ENCODE measurements at regions not wholly inside any gene's neighbourhood (a gene's known extent, or its start where the extent isn't known, plus 50 kb on each side); places are given as distances from the start of the nearest gene placed in this dataset.

DNA sequence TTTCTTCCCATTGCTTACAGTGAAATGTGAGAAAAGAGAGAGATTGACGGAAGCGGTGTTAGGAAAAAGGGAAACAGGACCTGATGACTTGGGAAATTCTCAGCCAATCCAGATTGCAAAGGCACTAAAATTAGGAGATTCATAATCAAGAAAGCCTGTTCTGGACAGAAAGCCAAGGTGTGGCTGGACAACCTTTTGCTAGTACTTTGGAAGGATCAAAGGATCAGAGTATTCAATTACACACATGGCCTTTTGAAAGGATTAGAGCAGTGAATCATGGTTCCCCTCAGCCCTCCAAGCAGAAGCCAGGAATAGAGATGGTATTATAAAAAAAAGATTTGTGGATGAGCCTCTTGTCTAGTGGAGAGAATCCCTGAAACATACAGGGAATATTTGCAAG is 669.8 kb upstream of the ADAMTS5 start:
- ChIA-PET POLR2A (no interaction called here), CTCF (no interaction called here)
- Histone ChIP-seq H3K9me3 (ENCODE audit: control insufficient read depth, insufficient read depth, low read depth, low read length) (no peaks in the 10 kb centered on the region), H3K27me3 (ENCODE audit: control insufficient read depth, insufficient read depth, low read length) (no peaks in the 10 kb centered on the region), H3K27ac (ENCODE audit: low read length) (no peak overlapping the region), H3K4me3 (ENCODE audit: low read depth in 2 of 2, low read length in 2 of 2) (no peak overlapping the region), H3K36me3 (ENCODE audit: control insufficient read depth, insufficient read depth, low read length) (no peaks in the 10 kb centered on the region), H3K4me1 (ENCODE audit: control insufficient read depth, insufficient read depth, low read length) (no peaks in the 10 kb centered on the region)
- no peak for ATAC-seq
- no TSS peak for BruUV-seq (replicated peaks)
- no peak for DNase-seq (ENCODE audit: low read depth, low spot score)
- TF ChIP-seq, protein P1, sequence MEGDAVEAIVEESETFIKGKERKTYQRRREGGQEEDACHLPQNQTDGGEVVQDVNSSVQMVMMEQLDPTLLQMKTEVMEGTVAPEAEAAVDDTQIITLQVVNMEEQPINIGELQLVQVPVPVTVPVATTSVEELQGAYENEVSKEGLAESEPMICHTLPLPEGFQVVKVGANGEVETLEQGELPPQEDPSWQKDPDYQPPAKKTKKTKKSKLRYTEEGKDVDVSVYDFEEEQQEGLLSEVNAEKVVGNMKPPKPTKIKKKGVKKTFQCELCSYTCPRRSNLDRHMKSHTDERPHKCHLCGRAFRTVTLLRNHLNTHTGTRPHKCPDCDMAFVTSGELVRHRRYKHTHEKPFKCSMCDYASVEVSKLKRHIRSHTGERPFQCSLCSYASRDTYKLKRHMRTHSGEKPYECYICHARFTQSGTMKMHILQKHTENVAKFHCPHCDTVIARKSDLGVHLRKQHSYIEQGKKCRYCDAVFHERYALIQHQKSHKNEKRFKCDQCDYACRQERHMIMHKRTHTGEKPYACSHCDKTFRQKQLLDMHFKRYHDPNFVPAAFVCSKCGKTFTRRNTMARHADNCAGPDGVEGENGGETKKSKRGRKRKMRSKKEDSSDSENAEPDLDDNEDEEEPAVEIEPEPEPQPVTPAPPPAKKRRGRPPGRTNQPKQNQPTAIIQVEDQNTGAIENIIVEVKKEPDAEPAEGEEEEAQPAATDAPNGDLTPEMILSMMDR (IDR thresholded peaks at IDR 0.05) = no peak
- TF ChIP-seq, protein P2, sequence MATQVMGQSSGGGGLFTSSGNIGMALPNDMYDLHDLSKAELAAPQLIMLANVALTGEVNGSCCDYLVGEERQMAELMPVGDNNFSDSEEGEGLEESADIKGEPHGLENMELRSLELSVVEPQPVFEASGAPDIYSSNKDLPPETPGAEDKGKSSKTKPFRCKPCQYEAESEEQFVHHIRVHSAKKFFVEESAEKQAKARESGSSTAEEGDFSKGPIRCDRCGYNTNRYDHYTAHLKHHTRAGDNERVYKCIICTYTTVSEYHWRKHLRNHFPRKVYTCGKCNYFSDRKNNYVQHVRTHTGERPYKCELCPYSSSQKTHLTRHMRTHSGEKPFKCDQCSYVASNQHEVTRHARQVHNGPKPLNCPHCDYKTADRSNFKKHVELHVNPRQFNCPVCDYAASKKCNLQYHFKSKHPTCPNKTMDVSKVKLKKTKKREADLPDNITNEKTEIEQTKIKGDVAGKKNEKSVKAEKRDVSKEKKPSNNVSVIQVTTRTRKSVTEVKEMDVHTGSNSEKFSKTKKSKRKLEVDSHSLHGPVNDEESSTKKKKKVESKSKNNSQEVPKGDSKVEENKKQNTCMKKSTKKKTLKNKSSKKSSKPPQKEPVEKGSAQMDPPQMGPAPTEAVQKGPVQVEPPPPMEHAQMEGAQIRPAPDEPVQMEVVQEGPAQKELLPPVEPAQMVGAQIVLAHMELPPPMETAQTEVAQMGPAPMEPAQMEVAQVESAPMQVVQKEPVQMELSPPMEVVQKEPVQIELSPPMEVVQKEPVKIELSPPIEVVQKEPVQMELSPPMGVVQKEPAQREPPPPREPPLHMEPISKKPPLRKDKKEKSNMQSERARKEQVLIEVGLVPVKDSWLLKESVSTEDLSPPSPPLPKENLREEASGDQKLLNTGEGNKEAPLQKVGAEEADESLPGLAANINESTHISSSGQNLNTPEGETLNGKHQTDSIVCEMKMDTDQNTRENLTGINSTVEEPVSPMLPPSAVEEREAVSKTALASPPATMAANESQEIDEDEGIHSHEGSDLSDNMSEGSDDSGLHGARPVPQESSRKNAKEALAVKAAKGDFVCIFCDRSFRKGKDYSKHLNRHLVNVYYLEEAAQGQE (IDR thresholded peaks at IDR 0.05; ENCODE audit: insufficient read depth in 1 of 2, low read depth in 2 of 2, low read length in 1 of 2) = no peak
- TF ChIP-seq POLR2AphosphoS5 (IDR thresholded peaks at IDR 0.05; ENCODE audit: low read depth, low read length) = no peak
- TF ChIP-seq TCF7L2 (IDR thresholded peaks at IDR 0.05; ENCODE audit: low read depth, low read length) = no peak
- TF ChIP-seq SIN3A (IDR thresholded peaks at IDR 0.05; ENCODE audit: borderline replicate concordance, insufficient read depth, low read depth, low read length) = no peak
- intact Hi-C loops (cut with micrococcal nuclease; ENCODE audit: unreplicated experiment) = no loop called here
- in situ Hi-C loops (cut with HindIII; ENCODE audit: low pct_unique_long_range_greater_than_20kb, low sequenced_read_pairs) = no loop called here

DNA sequence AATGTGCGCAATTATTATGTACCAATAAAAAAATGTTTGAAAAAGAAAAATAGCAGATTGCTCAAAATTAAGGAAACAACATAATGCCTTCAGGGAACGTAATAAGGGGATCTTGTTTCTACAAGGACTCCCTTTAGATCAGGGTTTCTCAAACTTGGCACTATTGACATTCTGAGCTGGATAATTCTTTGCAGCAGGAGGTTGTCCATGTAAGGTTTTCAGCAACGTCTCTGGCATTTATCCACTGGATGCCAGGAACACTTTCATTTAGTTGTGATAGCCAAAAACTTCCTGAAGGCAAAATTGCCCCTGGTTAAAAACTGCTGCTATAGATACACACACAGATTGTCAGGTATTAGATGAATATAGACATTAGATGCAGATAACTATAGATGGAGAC is 666.7 kb upstream of the ADAMTS5 start:
- H3K36me3 ChIP-seq (ENCODE audit: control insufficient read depth, insufficient read depth, low read length) = no peaks in the 10 kb centered on the region
- ChIA-PET POLR2A (no interaction called here), CTCF (no interaction called here)
- TF ChIP-seq, protein P2 (IDR thresholded peaks at IDR 0.05; ENCODE audit: insufficient read depth in 1 of 2, low read depth in 2 of 2, low read length in 1 of 2) = no peak
- TF ChIP-seq POLR2AphosphoS5 (IDR thresholded peaks at IDR 0.05; ENCODE audit: low read depth, low read length) (no peak), TCF7L2 (IDR thresholded peaks at IDR 0.05; ENCODE audit: low read depth, low read length) (no peak), SIN3A (IDR thresholded peaks at IDR 0.05; ENCODE audit: borderline replicate concordance, insufficient read depth, low read depth, low read length) (no peak)
- TF ChIP-seq, protein P1 (IDR thresholded peaks at IDR 0.05) = no peak
- no TSS peak for BruUV-seq (replicated peaks)
- ATAC-seq = no peak
- H3K27me3 ChIP-seq (ENCODE audit: control insufficient read depth, insufficient read depth, low read length) = no peaks in the 10 kb centered on the region
- intact Hi-C loops (cut with micrococcal nuclease; ENCODE audit: unreplicated experiment) (no loop called here), in situ Hi-C loops (cut with HindIII; ENCODE audit: low pct_unique_long_range_greater_than_20kb, low sequenced_read_pairs) (no loop called here)
- no peak overlapping the region for H3K27ac ChIP-seq (ENCODE audit: low read length)
- H3K4me3 ChIP-seq (ENCODE audit: low read depth in 2 of 2, low read length in 2 of 2) = no peak overlapping the region
- no peaks in the 10 kb centered on the region for H3K4me1 ChIP-seq (ENCODE audit: control insufficient read depth, insufficient read depth, low read length)
- no peak for DNase-seq (ENCODE audit: low read depth, low spot score)
- no peaks in the 10 kb centered on the region for H3K9me3 ChIP-seq (ENCODE audit: control insufficient read depth, insufficient read depth, low read depth, low read length)
